ENCODE measurements at regions not wholly inside any gene's neighbourhood (a gene's known extent, or its start where the extent isn't known, plus 50 kb on each side); places are given as distances from the start of the nearest gene placed in this dataset.

GRCh38 chr6:115544765-115545671 lies 515.7 kb downstream of the FRK start:
- in situ Hi-C loops (cut with MboI) = no loop called here
- no peaks in the 10 kb centered on the region for H3K79me2 ChIP-seq (ENCODE audit: control insufficient read depth, insufficient read depth, low read length)
- H3K4me2 ChIP-seq (ENCODE audit: insufficient read depth, low read length) = no peak overlapping the region
- H3K9ac ChIP-seq (ENCODE audit: insufficient read depth in 1 of 2, low read depth in 2 of 2, low read length in 2 of 2) = no peak overlapping the region
- no peaks in the 10 kb centered on the region for H3K4me1 ChIP-seq (replicated peaks in 1 of 2; ENCODE audit: control insufficient read depth in 2 of 2, insufficient read depth in 2 of 2, low read length in 2 of 2)
- H3K36me3 ChIP-seq (ENCODE audit: control insufficient read depth, insufficient read depth, low read length) = no peaks in the 10 kb centered on the region
- H3K4me3 ChIP-seq = no peak overlapping the region
- no peak for FAIRE-seq
- no peaks in the 10 kb centered on the region for H3K27me3 ChIP-seq (ENCODE audit: control insufficient read depth in 2 of 2, insufficient read depth in 2 of 2, low read length in 2 of 2)
- TF ChIP-seq ZC3H8 (IDR thresholded peaks at IDR 0.05) (no peak), MAFK (IDR thresholded peaks at IDR 0.05; ENCODE audit: low read length) (no peak), PYGO2 (tag; IDR thresholded peaks at IDR 0.05) (no peak), ZNF347 (CRISPR knock-in tag; IDR thresholded peaks at IDR 0.05; ENCODE audit: low read depth) (no peak), KLF6 (CRISPR knock-in tag; IDR thresholded peaks at IDR 0.05; ENCODE audit: borderline replicate concordance) (no peak), ZNF12 (CRISPR knock-in tag; IDR thresholded peaks at IDR 0.05) (no peak), SMARCB1 (IDR thresholded peaks at IDR 0.05; ENCODE audit: insufficient read length, low read depth) (no peak), POLR2B (IDR thresholded peaks at IDR 0.05; ENCODE audit: low read depth, partially characterized antibody) (no peak), E2F1 (CRISPR knock-in tag; IDR thresholded peaks at IDR 0.05) (no peak), GABPB2 (CRISPR knock-in tag; conservative IDR thresholded peaks at IDR 0.05) (no peak), SMARCE1 (IDR thresholded peaks at IDR 0.05) (no peak), XRCC3 (IDR thresholded peaks at IDR 0.05) (no peak), ERF (CRISPR knock-in tag; IDR thresholded peaks at IDR 0.05) (no peak), FOXP1 (CRISPR knock-in tag; IDR thresholded peaks at IDR 0.05) (no peak), ZNF695 (CRISPR knock-in tag; IDR thresholded peaks at IDR 0.05) (no peak)
- H3K9me3 ChIP-seq (replicated peaks; ENCODE audit: control insufficient read depth, insufficient read depth, low read depth, low read length) = no peaks in the 10 kb centered on the region; the same call in 1 of the 2 replicates
- BruUV-seq (replicated peaks) = no TSS peak
- ATAC-seq = no peak
- DNase-seq (ENCODE audit: extremely low read depth in 1 of 4, low spot score in 3 of 4) = no peak
- no peaks in the 10 kb centered on the region for H3K9me1 ChIP-seq (ENCODE audit: control insufficient read depth, insufficient read depth, low read length)
- H3K27ac ChIP-seq (ENCODE audit: extremely low read depth, low read depth, low read length) = no peak overlapping the region
- ChIA-PET POLR2A (interaction anchor here (0.6 kb wide), 1 partner anchor 48 kb away, joined by 3 read pairs; no protein-coding TSS in a partner anchor), CTCF (ENCODE audit: low intra/inter-chr PET ratio) (no interaction called here)
- H4K20me1 ChIP-seq (replicated peaks; ENCODE audit: control insufficient read depth, insufficient read depth, low read length) = no peaks in the 10 kb centered on the region
- no peak overlapping the region for H2AFZ ChIP-seq (ENCODE audit: low read depth, low read length)
- WGBS (ENCODE audit: insufficient coverage, low coverage, missing lambda C conversion rate) = 2% methylated on average over 21 of the region's 23 CpGs
- intact Hi-C loops (cut with micrococcal nuclease) = no loop called here

Measured in K562 (cell line).